ENCODE measurements at regions not wholly inside any gene's neighbourhood (a gene's known extent, or its start where the extent isn't known, plus 50 kb on each side); places are given as distances from the start of the nearest gene placed in this dataset.

DNA sequence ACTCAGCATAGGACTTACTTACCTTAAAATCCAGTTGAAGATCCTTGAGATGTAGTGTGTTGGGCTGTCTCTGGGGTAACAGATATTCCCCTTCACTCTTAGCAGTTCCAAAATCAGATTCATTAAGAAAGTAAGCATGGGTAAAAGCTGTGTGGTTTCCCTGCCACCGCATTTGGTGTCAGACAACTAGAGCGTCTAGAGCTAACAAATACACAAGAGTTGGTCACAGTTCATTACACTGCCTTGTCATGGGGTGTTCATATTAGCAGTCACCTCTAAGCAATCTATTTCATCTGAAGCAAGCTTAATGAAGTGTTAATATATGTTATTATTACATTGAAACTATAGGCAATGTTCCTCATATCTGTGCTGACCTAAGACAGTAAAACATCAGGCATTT, 342.8 kb downstream of the PPARGC1A start:
- Histone ChIP-seq H4K20me1 (ENCODE audit: insufficient read depth) (no peaks in the 10 kb centered on the region), H3K27me3 (ENCODE audit: insufficient read depth, low read depth) (no peaks in the 10 kb centered on the region), H3K9ac (no peak overlapping the region), H2AFZ (ENCODE audit: low read depth) (no peak overlapping the region), H3K4me1 (ENCODE audit: low read depth, poor library complexity, severe bottlenecking) (no peaks in the 10 kb centered on the region), H3K36me3 (ENCODE audit: insufficient read depth) (no peaks in the 10 kb centered on the region), H3K4me3 (IDR thresholded peaks at IDR 0.05; ENCODE audit: insufficient read depth, low read depth, low read length) (no peak overlapping the region), H3K4me2 (no peak overlapping the region), H3K79me2 (ENCODE audit: insufficient read depth, low read depth) (no peaks in the 10 kb centered on the region), H3K27ac (no peak overlapping the region)
- TF ChIP-seq, protein P1, sequence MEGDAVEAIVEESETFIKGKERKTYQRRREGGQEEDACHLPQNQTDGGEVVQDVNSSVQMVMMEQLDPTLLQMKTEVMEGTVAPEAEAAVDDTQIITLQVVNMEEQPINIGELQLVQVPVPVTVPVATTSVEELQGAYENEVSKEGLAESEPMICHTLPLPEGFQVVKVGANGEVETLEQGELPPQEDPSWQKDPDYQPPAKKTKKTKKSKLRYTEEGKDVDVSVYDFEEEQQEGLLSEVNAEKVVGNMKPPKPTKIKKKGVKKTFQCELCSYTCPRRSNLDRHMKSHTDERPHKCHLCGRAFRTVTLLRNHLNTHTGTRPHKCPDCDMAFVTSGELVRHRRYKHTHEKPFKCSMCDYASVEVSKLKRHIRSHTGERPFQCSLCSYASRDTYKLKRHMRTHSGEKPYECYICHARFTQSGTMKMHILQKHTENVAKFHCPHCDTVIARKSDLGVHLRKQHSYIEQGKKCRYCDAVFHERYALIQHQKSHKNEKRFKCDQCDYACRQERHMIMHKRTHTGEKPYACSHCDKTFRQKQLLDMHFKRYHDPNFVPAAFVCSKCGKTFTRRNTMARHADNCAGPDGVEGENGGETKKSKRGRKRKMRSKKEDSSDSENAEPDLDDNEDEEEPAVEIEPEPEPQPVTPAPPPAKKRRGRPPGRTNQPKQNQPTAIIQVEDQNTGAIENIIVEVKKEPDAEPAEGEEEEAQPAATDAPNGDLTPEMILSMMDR (conservative IDR thresholded peaks at IDR 0.05; ENCODE audit: low read depth, low read length), result no peak

DNA sequence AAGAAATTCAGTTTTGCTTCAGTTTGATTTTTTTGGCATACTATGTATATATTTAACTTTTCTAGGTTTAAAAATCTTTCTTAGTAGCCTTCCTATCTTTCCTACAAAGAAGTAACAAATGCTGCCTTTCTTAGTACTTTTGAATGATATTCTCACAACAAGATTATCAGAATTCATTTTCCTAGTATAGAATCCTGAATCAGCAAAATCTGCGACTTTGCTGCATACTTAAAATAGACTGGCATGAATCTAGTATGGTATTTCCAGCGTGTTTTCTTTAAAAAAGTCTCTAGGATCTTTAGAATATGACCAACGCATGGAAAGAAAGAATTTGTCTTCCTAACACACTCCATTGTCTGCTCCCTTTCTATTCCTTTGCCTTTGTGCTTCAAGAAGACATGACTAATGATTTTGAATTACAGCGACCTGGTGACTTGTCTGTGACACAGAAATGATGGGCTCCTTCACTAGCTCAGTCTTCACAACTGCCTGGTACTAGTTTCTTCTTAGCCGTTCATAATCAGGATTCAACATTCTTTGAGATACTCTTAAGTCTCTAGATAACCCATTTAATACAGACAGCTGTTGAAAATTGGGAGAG, 349.8 kb downstream of the PPARGC1A start:
- no peak overlapping the region for H3K9ac ChIP-seq
- no peak overlapping the region for H3K27ac ChIP-seq
- H4K20me1 ChIP-seq (ENCODE audit: insufficient read depth), result no peaks in the 10 kb centered on the region
- H3K27me3 ChIP-seq (ENCODE audit: insufficient read depth, low read depth), result no peaks in the 10 kb centered on the region
- no peaks in the 10 kb centered on the region for H3K4me1 ChIP-seq (ENCODE audit: low read depth, poor library complexity, severe bottlenecking)
- no peaks in the 10 kb centered on the region for H3K79me2 ChIP-seq (ENCODE audit: insufficient read depth, low read depth)
- H2AFZ ChIP-seq (ENCODE audit: low read depth), result no peak overlapping the region
- H3K4me2 ChIP-seq, result no peak overlapping the region
- no peak overlapping the region for H3K4me3 ChIP-seq (IDR thresholded peaks at IDR 0.05; ENCODE audit: insufficient read depth, low read depth, low read length)
- H3K36me3 ChIP-seq (ENCODE audit: insufficient read depth), result no peaks in the 10 kb centered on the region
- TF ChIP-seq, protein P1 (conservative IDR thresholded peaks at IDR 0.05; ENCODE audit: low read depth, low read length), result no peak

DNA sequence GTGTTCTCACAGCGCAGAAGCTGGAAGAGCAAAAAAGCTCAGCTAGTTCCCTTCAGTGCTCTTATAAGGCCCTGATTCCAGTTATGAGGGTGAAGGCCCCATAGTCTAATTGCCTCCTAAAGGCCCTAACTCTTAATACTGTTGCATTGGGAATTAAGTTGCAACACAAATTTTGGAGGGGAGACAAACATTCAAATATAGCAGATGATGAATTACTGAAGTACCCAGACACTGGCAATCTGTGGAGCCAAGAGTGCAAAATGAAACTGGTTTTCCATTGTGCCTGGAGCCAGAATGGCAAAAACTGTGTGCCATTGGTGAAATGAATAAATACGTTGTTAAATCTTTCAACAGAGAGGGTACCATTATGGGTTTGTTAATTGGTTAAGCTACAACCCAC, 356.0 kb downstream of the PPARGC1A start:
- Histone ChIP-seq H3K9ac (no peak overlapping the region), H3K4me2 (no peak overlapping the region)

DNA sequence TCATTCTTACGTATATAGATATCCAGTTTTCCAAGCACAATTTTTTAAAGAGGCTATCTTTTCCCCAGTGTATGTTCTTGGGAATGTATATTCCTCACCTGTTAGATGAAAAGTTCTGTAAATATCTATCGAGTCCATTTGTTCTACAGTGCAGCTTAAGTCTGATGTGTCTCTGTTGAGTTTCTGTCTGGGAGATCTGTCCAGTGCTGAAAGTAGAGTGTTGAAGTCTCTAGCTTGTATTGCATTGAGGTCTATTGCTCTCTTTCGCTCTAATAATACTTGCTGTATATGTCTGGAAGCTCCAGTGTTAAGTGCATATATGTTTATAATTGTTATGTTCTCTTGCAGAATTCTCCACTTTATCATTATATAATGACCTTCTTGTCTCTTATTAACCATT, 373.1 kb downstream of the PPARGC1A start:
- H3K36me3 ChIP-seq (ENCODE audit: insufficient read depth), result no peaks in the 10 kb centered on the region
- no peak overlapping the region for H3K9ac ChIP-seq
- H2AFZ ChIP-seq (ENCODE audit: low read depth), result no peak overlapping the region
- no peaks in the 10 kb centered on the region for H4K20me1 ChIP-seq (ENCODE audit: insufficient read depth)
- H3K27me3 ChIP-seq (ENCODE audit: insufficient read depth, low read depth), result no peaks in the 10 kb centered on the region
- H3K4me2 ChIP-seq, result no peak overlapping the region
- TF ChIP-seq, protein P1 (conservative IDR thresholded peaks at IDR 0.05; ENCODE audit: low read depth, low read length), result no peak
- H3K79me2 ChIP-seq (ENCODE audit: insufficient read depth, low read depth), result no peaks in the 10 kb centered on the region
- no peak overlapping the region for H3K27ac ChIP-seq
- no peaks in the 10 kb centered on the region for H3K4me1 ChIP-seq (ENCODE audit: low read depth, poor library complexity, severe bottlenecking)
- H3K4me3 ChIP-seq (IDR thresholded peaks at IDR 0.05; ENCODE audit: insufficient read depth, low read depth, low read length), result no peak overlapping the region

More for the DNA sequence above, 356.0 kb downstream of the PPARGC1A start:
- H2AFZ ChIP-seq (ENCODE audit: low read depth), result no peak overlapping the region
- no peak overlapping the region for H3K27ac ChIP-seq
- TF ChIP-seq, protein P1 (conservative IDR thresholded peaks at IDR 0.05; ENCODE audit: low read depth, low read length), result no peak
- H4K20me1 ChIP-seq (ENCODE audit: insufficient read depth), result no peaks in the 10 kb centered on the region
- H3K4me3 ChIP-seq (IDR thresholded peaks at IDR 0.05; ENCODE audit: insufficient read depth, low read depth, low read length), result no peak overlapping the region
- H3K27me3 ChIP-seq (ENCODE audit: insufficient read depth, low read depth), result no peaks in the 10 kb centered on the region
- H3K4me1 ChIP-seq (ENCODE audit: low read depth, poor library complexity, severe bottlenecking), result no peaks in the 10 kb centered on the region
- no peaks in the 10 kb centered on the region for H3K79me2 ChIP-seq (ENCODE audit: insufficient read depth, low read depth)
- H3K36me3 ChIP-seq (ENCODE audit: insufficient read depth), result no peaks in the 10 kb centered on the region
